HCEC 1CT (cell line): ENCODE measurements at regions not wholly inside any gene's neighbourhood (a gene's known extent, or its start where the extent isn't known, plus 50 kb on each side); places are given as distances from the start of the nearest gene placed in this dataset.

ENCODE experiments used
- DNase-seq: peaks from one replicate; pipeline ENCODE4 v3.0.0-alpha.2; 2017

DNA sequence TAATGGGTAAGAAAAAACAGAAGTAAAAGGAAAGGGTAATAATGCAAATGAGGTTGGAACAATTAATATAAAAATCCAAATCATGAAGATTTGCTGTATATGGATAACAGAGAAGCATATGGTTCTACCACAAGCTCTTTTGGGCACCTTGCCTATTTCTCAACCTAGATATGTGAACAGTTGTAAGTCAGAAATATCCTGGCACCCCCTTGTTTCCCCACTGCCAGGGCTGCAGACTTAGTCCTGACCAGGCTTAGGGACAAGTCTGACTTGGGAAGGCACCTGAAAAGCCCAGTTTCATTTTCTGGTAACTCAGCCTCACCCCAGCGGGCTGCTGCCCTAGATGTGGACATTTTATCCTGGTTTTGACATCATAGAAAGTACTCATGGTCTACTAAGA, 183.2 kb upstream of the STAC start:
- DNase-seq, result no peak

DNA sequence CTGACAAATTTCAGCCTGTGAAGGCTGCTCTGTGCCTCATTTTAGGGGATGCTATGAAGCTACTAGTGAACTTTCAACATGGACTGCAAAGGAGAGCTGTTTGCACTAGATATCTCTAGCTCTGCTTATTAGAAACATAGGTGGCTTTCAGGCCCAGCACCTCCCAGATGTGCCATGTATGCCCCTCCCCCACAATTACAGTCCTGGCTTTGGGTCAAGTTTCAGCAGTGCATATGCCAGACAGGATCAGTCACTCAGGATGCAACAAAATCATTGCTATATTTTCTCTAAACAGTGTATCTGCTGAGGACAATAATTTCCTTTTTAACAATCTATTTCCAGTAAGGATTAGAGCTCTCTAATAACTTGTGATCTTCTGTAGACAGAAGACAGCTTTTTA, 178.8 kb upstream of the STAC start:
- DNase-seq, result no peak

DNA sequence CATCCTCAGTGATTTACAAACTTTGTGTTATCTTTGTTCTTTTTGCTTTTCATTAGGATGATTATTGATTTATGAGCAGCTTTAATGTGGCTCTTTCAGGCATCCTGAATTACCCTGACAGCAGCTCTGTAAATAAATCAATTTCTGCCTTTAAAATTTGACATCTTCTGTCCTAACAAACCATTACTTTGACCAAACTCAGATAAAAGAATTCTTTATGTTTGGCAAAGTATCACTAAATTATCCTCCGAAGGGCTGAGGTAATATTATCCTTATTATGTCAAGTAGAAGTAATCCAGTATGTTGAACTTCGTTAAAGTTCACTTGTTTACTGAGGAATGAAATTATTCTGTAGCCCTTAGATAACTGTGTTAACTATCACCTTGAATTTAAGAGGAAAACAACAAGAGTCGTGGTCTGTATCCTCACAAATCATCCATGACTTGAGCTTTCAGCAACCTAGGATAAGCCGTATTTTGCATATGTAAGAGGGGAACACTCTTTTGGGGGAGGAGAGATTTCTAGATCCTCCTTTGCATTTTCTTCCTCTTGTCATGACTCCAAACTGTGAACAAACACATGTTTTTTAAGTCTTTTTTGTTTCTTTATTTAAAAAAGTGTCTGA, 173.2 kb upstream of the STAC start:
- DNase-seq, result no peak

DNA sequence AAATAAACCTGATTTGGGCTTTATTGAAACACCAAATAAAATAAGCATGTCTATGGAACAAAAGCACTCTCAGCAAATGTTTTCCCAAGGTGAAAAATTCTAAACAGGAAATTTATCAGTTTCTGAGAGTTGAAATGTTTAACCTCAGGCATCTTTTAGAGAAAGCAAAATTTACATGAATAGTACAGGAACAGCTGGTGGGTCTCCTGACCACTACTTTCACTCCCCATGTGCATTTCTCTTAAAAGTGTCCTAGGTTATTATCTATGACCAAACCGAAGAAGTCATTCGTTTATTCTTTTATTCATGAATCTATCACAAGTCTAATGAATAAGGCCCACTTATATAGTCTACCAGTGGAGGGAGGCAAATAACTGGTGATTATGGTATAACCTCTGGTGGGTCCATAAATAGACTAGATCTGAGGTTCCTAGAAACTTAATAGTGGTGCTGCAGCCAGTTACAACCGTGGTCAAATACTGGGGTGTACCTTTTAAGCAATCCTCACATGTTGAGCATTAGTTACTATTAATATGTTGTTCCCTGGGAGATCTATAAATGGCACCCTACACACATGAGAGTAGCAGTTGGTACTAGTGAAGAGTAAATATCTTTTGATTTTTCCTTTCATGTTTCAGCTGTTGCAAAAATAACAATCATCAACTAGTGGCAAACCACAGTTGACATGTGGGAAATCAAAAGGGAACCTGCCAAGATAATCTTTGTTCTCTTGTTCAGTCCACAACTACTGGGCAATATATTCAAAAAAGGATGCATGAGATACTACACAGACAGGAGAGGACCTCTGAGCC, 169.3 kb upstream of the STAC start:
- DNase-seq, result no peak

DNA sequence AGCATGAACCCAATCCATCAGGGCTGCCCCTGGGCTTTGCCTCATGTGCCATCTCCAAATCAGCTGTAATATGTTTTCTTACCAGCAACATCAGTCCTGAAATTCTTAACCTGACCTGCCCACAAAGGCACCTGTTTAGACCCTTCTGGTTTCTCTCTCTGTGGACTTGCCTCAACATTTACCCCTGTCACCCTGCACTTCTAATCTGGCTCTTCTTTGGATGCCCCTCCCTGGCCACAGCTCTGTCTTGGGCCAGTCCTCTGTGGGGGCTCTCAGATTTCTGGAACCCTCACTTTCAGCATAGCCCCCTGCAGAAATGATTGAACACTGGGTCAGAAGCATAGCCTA, 168.7 kb upstream of the STAC start:
- DNase-seq, result no peak

DNA sequence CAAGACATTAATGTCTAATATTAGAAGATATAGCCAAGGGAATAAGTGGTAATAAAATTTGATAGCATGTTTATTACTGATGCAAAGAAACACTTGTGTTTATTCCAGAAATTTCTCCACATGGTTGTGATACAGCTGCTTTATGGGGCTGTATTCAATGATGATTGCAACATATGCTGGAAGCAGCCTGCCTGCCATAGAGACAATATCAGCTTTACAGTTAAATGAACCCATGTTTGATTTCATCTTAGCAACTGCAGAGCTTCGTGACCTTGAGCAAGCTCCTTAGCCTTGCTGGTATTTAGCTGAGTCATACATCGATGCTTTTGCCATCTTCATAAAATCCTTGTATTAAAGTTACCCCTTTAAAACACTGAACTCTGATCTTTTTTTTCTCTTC, 168.1 kb upstream of the STAC start:
- no peak for DNase-seq

DNA sequence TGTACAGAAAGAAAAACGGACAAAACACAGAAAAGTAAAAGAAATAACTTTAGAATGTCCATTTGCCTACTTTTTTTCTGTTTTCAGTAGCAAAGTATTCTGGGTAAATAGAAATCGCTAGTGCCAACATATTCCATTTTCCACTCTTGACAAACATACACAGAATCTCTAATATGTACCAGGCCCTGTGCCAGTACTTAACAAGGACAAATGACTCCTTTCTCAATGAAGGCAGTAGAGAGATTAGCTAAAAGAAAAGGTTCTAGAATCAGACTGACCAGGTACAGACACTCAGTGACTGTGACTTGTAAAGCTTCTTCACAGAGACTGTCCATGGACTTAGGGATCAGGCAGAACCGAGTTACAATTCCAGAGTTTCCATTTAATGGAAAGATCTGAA, 165.8 kb upstream of the STAC start:
- DNase-seq, result no peak

DNA sequence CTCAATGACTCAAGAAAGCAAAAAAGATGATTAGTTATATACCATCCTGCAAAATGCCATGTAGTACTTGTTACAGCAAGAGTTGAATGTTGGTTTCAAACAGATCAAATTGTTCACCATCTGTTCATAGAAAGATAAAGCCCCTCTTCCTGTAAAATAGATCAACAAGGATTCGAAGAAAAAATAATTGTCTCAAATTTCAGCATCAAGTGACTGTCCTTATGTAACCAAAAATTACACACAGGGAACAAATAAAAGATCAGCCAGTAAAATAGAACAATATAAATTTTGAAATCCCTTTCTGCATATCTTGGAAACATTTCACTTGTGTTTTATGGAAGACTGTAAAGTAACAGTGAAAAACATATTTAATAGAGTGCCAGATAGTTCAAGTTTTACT, 165.1 kb upstream of the STAC start:
- no peak for DNase-seq

DNA sequence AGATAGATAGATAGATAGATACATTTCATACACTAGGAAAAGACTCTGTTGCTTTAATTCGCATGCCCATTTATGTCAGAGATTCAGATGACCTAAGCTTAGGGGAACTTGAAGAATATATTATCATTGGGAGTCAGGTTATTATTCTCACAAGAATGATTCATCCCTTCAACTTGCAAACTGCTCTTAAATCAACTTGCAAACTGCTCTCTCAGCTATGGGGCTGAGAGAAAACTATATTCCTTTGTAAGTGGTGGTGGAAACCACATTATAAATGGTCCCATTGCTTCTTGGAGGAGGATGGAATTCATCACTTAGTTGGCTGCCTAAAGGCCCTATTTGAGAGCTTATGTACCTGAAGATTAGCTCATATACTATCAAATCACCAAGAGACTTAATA, 160.9 kb upstream of the STAC start:
- DNase-seq, result no peak

DNA sequence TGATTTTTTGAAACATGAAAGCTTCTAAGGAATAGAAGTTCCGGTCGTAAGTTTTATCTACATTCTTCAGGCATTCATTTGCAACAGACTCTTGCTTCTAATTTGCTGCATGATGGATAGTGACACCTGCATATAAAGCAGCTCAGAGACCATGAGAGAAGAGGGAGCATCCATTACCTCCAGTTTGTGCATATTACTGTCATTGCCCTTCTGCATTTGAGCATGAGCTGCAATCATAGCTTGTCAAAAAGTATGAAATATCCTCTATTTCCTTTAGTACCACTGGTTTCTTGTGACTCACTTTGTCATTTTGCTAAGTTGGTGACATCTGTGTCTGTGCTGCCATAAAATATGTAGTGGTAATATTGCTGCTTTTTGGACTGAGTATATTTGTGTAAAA, 160.1 kb upstream of the STAC start:
- DNase-seq, result no peak

DNA sequence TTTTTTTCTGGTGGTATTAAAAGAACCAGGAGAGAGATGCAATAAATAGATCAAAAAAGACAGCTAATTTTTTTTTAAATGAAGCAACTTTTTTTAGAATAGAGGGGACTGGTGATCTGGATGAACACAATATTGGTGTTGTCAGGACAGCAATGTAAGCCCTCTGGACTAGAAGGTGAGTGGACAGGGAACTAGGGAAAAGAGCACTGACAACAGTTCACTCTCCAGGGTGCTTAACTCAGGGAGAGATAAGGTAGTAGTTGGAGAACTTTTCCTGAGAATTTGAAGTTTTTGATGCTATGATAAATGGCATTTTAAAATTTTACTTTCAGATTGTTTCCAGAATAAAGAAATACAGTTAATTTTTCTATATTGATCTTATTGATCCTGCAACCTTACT, 158.3 kb upstream of the STAC start:
- DNase-seq, result no peak

DNA sequence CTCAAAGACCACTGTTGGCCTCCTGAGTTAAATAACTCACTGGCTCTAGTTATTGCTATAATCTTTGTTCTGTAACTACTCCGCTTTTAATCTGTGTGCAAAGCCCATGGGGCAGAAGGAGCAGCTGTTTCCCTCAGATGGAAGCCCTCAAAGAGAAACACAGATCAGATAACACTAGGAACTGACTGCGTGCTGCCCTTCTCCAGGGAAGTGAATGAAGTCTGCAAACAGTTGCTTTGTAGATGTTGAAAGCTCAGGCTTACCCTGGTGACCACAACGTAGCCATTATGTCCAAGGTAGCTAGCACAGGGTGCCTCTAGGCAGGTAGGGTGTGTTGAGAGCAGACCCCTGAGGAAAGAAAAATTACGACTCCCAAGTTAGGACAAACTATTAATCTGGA, 152.3 kb upstream of the STAC start:
- DNase-seq, result no peak

DNA sequence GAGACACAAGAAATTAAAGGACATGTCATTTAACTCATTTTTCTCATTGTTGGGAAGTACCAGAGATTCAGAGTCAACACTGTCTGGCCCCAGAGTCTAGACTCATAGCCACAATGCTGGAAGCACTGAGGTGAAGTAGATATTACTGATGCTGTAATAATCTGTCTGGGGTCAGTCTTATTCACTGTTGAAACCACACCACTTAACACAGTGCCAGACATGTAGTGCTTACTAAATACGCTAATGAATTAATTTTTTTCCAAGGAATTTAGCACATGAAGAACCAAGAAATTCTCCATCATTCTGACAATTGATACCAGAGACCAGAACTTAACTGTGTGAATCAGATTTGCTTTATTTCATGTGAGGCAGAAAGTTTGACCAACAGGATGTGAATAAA, 150.8 kb upstream of the STAC start:
- no peak for DNase-seq

DNA sequence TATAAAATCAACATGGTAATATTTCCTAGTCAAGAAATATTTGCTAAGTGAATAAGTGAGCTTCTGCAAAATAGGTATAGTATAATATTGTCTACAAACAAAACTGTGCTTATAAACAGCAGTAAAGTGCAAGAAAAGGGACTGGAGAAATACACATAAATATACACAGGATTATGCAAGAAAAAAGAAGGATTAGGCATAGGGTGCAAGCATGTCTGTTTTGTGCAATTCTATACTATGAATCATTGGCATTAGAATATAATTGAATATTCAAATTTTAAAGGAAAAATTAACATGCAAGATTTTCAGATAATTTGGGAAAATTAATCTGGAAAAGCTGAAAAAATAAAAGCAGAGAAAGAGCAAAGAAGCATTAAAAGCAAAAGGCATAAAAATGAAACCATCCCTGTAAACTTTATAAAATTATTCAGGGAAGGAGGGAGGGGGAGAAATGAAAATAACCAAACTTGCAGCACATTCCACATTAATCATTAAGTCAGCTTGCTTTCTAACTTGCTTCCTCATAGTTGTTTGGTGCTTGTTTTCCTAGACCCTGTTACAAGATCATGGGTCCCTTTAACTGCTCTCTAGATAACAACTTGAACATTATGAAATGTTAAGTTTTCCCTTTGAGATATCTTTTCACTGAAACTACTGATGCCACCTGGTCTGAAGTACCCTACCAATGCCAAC, 147.4 kb upstream of the STAC start:
- DNase-seq, result no peak

DNA sequence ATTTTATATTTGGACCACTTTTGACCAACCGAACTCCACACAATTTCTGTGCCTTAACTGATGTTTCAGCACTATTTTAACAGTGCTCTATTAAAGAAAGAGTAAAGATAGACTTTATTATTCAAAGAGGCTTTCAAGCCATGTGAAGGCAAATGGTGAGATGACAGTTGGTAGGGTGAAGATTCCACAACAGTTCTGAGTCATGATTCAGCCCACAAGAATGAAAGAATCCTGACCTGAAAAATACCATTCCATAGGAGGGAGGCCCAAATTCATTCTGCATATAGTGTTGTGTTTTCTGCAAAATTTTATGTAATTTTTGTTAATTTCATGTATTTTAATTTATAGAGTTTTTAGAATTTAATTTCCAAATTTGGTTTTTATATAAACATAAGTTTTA, 135.6 kb upstream of the STAC start:
- no peak for DNase-seq

DNA sequence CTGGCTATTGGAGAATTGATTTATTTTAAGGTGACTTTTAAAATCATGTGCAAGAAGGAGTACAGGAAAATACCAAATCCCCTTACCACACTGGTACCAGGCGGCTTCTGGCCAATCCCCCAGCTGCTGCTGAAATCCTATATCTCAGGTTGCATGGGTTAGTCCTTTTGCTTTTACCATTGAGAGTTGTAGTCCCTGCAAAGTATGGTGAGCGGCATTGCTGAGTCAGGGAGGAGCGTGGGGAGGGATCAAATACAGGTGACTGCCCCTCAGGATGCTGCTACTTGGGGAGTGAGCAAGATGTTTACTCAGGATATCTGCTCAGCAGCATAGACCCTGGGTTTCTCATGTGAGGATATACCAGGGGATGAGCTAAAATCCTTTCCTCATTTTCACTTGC, 131.9 kb upstream of the STAC start:
- DNase-seq, result no peak

DNA sequence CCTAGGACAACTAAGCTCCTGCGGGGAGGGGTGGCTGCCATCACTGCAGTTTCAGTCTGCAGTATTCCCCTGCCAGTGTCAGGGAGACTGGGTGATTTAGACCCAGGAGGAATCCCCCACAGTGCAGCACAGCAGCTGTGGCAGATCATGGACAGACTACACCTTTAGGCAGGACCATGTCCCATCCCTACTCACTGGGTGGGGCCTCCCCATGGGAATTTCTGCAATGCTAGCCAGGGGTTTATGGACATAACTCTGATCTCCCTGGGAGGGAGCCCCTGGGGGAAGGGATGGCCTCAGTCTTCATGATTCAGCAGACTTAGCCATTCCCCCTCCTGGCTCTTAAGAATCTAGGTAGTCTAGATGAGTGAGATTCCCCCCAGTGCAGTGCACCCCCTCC, 130.1 kb upstream of the STAC start:
- no peak for DNase-seq

DNA sequence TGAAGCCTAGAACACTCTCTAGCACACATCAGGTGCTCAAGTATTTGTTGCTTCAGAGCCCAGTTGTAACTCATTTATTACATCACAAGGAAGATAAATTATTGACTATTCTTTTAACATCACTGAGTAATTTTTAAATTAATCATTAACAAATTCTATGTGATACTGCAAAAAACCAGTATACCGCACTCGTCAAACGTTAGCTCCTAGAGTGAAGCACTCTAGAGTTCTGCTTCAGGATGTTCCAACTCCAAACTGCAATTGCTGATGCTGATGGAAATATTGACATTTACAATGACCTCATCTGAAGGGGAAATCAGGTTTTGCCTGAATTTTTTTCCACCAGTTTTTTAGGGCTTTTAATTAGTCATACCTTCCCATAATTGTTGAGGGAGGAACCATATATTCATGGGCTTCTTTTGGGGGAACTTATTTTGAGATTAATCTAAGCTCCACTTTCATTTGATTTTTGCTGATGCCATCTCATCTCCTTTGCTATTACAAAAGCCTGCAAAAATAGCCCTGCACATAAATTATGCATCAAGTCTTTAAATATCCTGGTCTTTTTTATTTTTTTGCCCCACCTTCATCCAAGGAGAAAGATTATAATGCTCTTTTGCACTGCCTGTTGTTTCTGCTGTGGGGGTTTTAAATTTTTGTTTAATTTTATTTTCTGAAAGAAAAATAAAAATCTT, 123.0 kb upstream of the STAC start:
- no peak for DNase-seq

DNA sequence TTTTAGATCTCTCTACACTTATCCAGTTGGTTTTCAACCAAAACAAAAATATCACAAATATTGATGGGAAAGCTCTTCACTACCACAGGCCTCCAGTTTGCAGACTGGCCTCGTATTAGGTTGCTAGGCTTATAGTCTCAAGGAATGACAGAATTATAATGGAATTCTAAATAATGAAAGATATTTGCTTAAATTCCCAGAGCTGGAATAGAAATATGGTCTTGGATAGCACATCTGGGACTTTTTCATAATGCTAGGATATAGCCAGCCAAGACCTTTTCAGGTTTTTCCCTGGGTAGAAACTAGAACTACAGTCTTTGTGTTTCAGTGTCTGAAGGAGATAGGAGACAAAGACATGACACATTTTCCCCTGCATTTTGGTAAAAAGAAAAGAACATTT, 121.9 kb upstream of the STAC start:
- DNase-seq, result no peak

DNA sequence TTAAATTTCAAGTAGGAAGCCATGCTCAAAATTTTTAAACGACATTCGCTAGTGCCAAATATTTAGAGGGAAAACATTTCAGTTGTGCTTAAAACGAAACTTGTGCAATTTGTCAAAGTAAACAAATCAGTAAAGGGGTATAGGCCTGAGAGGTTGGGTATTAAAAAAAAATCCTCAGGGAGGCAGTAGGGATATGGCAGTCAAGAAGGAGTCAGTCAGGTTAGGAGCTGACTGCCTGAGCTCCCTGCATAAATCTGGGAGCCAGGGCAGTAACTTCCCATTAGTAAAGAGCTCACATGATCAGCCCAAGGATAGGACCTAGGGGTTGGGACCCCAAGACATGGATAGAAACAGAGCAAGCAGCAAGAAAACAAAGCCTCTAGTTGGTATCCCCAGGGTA, 120.7 kb upstream of the STAC start:
- DNase-seq, result no peak

DNA sequence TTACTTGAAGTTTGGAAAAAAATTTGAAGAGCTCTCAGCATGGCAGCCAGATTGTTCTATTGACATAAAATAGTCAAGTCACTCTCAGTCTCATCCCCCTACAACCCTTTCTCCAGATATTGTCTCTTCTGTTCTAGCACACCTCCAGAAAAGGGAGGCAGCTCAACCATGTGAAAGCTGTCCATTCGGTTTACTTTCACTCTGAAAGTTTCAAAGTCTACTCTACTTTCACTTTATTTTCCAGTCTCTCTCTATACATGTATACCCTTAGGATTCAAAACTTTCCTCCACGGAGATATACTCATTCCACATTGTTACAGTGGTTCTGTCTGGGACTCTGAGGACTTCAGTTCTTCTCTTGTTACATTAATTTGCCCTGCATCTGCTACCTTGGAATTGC, 111.0 kb upstream of the STAC start:
- DNase-seq, result no peak

DNA sequence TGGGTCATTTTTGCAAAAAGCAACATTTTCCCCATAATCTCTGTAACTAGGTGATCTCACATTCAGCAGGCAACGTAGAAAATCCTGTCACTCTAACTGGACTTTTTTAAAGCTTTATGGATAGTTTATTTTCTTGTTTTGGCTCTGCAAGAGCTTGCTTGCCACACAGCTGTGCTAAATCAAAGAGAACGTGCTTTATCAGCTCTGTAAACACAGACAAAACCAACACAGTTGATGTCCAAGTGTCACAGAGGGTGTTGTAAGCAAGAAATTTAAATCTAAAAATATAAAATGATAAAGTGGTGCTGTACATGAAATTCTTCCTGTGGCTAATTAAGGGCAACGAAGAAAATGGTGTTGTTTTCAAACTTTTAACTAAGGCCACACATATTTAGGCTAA, 97.5 kb upstream of the STAC start:
- no peak for DNase-seq

DNA sequence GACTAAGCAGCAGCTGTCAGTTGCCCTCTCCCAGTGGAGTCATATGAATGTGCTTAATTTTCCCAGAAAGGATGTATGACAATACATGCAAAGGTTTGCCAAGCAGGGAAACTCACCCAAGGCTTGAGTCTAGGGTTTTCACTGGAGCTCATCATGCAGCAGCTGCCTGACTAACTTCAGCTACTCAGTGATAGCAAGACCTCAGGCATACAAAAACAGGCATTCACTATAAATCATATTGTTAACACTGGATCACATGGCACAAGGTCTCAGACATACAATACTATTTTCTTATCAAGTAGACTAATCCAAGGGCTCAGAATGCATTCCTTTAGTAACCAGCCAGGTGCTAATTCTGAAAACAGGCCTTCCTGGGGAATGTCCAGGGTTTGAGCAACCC, 85.0 kb upstream of the STAC start:
- DNase-seq, result no peak

DNA sequence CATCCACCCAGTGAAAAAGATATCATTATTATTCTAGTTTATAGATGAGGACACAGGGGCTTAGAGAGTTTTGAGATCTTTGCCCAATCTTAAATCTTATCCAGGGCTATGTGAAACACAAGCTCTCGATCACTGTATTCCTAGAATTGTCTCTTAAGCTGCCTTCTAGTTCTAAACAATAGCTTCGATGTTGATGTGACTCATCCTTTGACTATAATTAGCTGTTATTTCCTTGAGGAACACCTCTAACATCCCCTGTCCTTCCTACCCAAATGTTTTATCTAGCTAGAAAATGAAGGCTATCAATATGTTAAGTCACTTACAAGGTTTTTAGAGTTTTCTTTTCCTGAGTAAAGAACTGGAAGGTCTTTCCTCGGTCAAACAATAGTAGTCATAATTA, 83.1 kb upstream of the STAC start:
- no peak for DNase-seq
